RWPE1 (cell line): ENCODE measurements at regions not wholly inside any gene's neighbourhood (a gene's known extent, or its start where the extent isn't known, plus 50 kb on each side); places are given as distances from the start of the nearest gene placed in this dataset.
"Not testable (repeated sequence)": the region's sequence is repeated elsewhere in the genome, so short reads cannot be mapped to it uniquely, and the experiment has no call there.

Source experiments
- CTCF ChIA-PET: fragments of 350-600 bp; sonication (Branson Sonifier 250); formaldehyde crosslinking; extraction: SDS; loops from one replicate; lab custom pipeline; 2021; lab: Yijun Ruan, JAX
- POLR2A ChIA-PET: fragments of 400-600 bp; formaldehyde crosslinking; extraction: SDS; loops from one replicate; lab custom pipeline; 2020; ENCODE audit warnings: antibody characterized with exemption; ENCODE audit not compliant: low non-redundant PET; lab: Yijun Ruan, JAX
- DNase-seq: peaks from one replicate; pipeline ENCODE4 v3.0.0; 2012; ENCODE audit warnings: low spot score
- H3K27ac ChIP-seq: fragments of 450-650 bp; 2 replicates; pipeline ENCODE4 v1.5.1; 2017
- CTCF ChIP-seq: fragments of 450-650 bp; conservative IDR thresholded peaks from 2 replicates; pipeline ENCODE4 v1.5.1; 2017; ENCODE audit warnings: low read depth, mild to moderate bottlenecking

GRCh38 chr7:155234158-155234492, 63.6 kb upstream of the INSIG1 start:
- ChIA-PET CTCF (no interaction called here), POLR2A (no interaction called here)
- no peak overlapping the region for H3K27ac ChIP-seq
- DNase-seq: no peak
- no peak for TF ChIP-seq CTCF

- no peak for DNase-seq
- no peak overlapping the region for H3K27ac ChIP-seq
- TF ChIP-seq CTCF: no peak
- CTCF ChIA-PET: no interaction called here
- POLR2A ChIA-PET: no interaction called here
Observed at GRCh38 chr7:155234950-155235789, 62.5 kb upstream of the INSIG1 start.

GRCh38 chr7:155236386-155236785, 61.3 kb upstream of the INSIG1 start:
- POLR2A ChIA-PET: no interaction called here
- DNase-seq: no peak
- H3K27ac ChIP-seq: no peak overlapping the region
- TF ChIP-seq CTCF: no peak
- CTCF ChIA-PET: no interaction called here

- TF ChIP-seq CTCF: no peak
- H3K27ac ChIP-seq: no peak overlapping the region
- ChIA-PET CTCF (no interaction called here), POLR2A (no interaction called here)
- DNase-seq: no peak
Observed at GRCh38 chr7:155237297-155237696, 60.4 kb upstream of the INSIG1 start.

- no peak for DNase-seq
- ChIA-PET POLR2A (no interaction called here), CTCF (no interaction called here)
- no peak overlapping the region for H3K27ac ChIP-seq
- TF ChIP-seq CTCF: no peak
Observed at GRCh38 chr7:155237730-155238129, 59.9 kb upstream of the INSIG1 start.

GRCh38 chr7:155239431-155240087, 58.1 kb upstream of the INSIG1 start:
- DNase-seq, POLR2A ChIA-PET, CTCF ChIA-PET: not testable (repeated sequence)

GRCh38 chr7:155244675-155245074, 53.0 kb upstream of the INSIG1 start:
- CTCF ChIA-PET: no interaction called here
- no peak overlapping the region for H3K27ac ChIP-seq
- no peak for TF ChIP-seq CTCF
- POLR2A ChIA-PET: no interaction called here
- no peak for DNase-seq

More at GRCh38 chr7:155239431-155240087, 58.1 kb upstream of the INSIG1 start:
- not testable (repeated sequence) for H3K27ac ChIP-seq
